ENCODE measurements at regions not wholly inside any gene's neighbourhood (a gene's known extent, or its start where the extent isn't known, plus 50 kb on each side); places are given as distances from the start of the nearest gene placed in this dataset.

- Histone ChIP-seq H3K27ac (ENCODE audit: low read depth in 1 of 2, low read length in 2 of 2) (no peak overlapping the region), H3K4me1 (ENCODE audit: control insufficient read depth in 4 of 4, insufficient read depth in 4 of 4, low read length in 3 of 4) (no peaks in the 10 kb centered on the region), H3K36me3 (ENCODE audit: control insufficient read depth in 4 of 4, insufficient read depth in 3 of 4, low read depth in 1 of 4, low read length in 3 of 4) (no peaks in the 10 kb centered on the region), H3K27me3 (ENCODE audit: control insufficient read depth in 4 of 4, insufficient read depth in 4 of 4, low read length in 3 of 4) (peaks cover 0 to 4% (median 0%) of the 10 kb centered on the region in 4 donors), H3K9me3 (ENCODE audit: control insufficient read depth in 4 of 4, low read length in 3 of 4) (no peaks in the 10 kb centered on the region), H3K4me3 (ENCODE audit: low read depth in 1 of 3, low read length in 3 of 3) (no peak overlapping the region), H3K9ac (ENCODE audit: low read depth in 1 of 2, low read length in 2 of 2) (no peak overlapping the region)
- no peak for DNase-seq (ENCODE audit: low spot score)
- TF ChIP-seq MAX (IDR thresholded peaks at IDR 0.05), result no peak
- no peak for TF ChIP-seq FOXA2 (IDR thresholded peaks at IDR 0.05)
- TF ChIP-seq SP1 (IDR thresholded peaks at IDR 0.05), result no peak
- TF ChIP-seq HNF4A (conservative IDR thresholded peaks at IDR 0.05), result no peak
- TF ChIP-seq HNF4G (IDR thresholded peaks at IDR 0.05), result no peak
- TF ChIP-seq NR2F2 (IDR thresholded peaks at IDR 0.05), result no peak
- no peak for TF ChIP-seq RAD21 (IDR thresholded peaks at IDR 0.05)
- no peak for TF ChIP-seq YY1 (IDR thresholded peaks at IDR 0.05)
- no peak for TF ChIP-seq GABPA (IDR thresholded peaks at IDR 0.05 in 1 of 2, conservative IDR thresholded peaks at IDR 0.05 in 1 of 2)
- no peak for TF ChIP-seq CTCF (IDR thresholded peaks at IDR 0.05; ENCODE audit: low read depth, low read length, missing input control)
- TF ChIP-seq TAF1 (conservative IDR thresholded peaks at IDR 0.05), result no peak
- TF ChIP-seq ZBTB33 (IDR thresholded peaks at IDR 0.05), result no peak
- no peak for TF ChIP-seq RXRA (IDR thresholded peaks at IDR 0.05)
- TF ChIP-seq JUND (IDR thresholded peaks at IDR 0.05), result no peak
- TF ChIP-seq REST (IDR thresholded peaks at IDR 0.05), result no peak
- TF ChIP-seq FOXA1 (IDR thresholded peaks at IDR 0.05), result no peak
- no peak for TF ChIP-seq ATF3 (IDR thresholded peaks at IDR 0.05)
- TF ChIP-seq EGR1 (IDR thresholded peaks at IDR 0.05; ENCODE audit: low read depth in 2 of 2), result no peak
- WGBS, result 74% methylated on average over 2 of the region's 2 CpGs
Observed at GRCh38 chr10:108411894-108412293, 1247.4 kb upstream of the SORCS1 start.

Measured in liver (tissue), 8 donors.